ENCODE measurements at regions not wholly inside any gene's neighbourhood (a gene's known extent, or its start where the extent isn't known, plus 50 kb on each side); places are given as distances from the start of the nearest gene placed in this dataset.

DNA sequence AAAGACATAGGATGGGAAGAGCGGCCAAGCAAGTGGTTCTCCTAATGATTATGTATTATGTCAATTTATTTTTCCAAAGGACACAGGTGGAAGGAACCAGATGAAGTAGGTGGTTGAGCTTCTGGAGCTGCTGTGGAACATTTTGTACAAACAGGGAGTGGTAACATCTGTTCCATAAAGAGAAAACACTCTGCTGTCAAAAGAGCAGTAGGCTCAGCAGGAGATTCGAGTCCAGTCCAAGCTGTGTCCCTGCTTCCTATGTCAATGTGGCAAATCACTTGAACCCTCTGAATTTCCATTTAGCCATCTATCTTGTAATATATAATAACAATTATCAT, 448.0 kb upstream of the ANKRD30A start:
- in situ Hi-C loops (cut with HindIII; ENCODE audit: low sequenced_read_pairs) = no loop called here
- no peak overlapping the region for H3K4me3 ChIP-seq (ENCODE audit: low read depth, low read length)
- TF ChIP-seq, protein P1, sequence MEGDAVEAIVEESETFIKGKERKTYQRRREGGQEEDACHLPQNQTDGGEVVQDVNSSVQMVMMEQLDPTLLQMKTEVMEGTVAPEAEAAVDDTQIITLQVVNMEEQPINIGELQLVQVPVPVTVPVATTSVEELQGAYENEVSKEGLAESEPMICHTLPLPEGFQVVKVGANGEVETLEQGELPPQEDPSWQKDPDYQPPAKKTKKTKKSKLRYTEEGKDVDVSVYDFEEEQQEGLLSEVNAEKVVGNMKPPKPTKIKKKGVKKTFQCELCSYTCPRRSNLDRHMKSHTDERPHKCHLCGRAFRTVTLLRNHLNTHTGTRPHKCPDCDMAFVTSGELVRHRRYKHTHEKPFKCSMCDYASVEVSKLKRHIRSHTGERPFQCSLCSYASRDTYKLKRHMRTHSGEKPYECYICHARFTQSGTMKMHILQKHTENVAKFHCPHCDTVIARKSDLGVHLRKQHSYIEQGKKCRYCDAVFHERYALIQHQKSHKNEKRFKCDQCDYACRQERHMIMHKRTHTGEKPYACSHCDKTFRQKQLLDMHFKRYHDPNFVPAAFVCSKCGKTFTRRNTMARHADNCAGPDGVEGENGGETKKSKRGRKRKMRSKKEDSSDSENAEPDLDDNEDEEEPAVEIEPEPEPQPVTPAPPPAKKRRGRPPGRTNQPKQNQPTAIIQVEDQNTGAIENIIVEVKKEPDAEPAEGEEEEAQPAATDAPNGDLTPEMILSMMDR (IDR thresholded peaks at IDR 0.05; ENCODE audit: low read depth, low read length, missing control alignments) = no peak
- DNase-seq (ENCODE audit: low read depth) = no peak

DNA sequence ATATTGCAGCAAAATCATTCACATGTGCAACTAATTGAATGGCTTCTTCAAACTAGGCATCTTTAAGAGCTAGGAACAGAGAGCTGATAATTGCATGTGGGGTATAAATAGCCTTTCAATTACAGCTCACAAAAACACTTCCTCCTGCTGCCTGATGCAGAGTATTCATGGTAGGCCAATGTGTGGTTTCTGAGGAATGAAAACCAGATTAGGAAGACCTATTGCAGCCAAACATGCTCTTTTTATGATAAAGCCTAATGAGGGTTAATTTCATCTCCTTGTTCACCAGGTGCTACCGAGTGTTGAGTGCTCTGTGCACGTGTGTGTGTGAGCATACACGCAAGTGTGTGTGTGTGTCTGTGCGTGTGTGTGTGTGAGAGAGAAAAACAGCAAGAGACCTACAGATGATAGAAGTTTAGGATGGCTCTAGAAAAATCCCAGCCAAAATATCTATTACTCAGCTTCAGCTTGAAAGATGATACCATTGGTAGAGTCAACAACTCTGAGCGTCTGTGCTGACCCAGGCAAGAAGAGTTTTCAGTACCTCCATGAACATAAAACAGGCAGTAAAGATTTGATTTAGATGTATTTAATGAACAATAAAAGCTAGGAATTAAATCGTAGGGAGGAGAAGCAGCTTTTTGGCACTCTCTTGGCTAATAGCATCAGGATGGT, 448.5 kb upstream of the ANKRD30A start:
- H3K4me3 ChIP-seq (ENCODE audit: low read depth, low read length) = no peak overlapping the region
- in situ Hi-C loops (cut with HindIII; ENCODE audit: low sequenced_read_pairs) = no loop called here
- no peak for DNase-seq (ENCODE audit: low read depth)
- TF ChIP-seq, protein P1 (IDR thresholded peaks at IDR 0.05; ENCODE audit: low read depth, low read length, missing control alignments) = no peak

DNA sequence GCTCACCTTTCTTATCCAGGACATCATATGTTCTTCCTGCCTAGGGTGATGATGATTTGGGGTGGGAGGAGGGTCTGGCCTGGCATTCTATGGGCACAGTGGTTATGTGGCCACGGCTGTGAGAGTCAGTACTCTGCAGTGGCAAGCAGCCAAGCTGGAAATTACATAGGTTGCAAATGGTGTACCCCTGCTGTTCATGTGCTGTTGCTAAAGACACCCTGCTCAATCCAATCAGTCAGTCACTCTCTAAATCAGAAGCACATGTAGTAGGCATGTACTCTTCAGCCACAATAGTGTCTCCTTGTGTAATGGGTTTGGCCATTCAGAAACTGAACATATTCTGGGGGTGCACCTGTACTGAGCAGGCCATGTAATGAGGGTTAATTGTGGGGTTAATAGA, 449.1 kb upstream of the ANKRD30A start:
- H3K4me3 ChIP-seq (ENCODE audit: low read depth, low read length) = no peak overlapping the region
- no peak for DNase-seq (ENCODE audit: low read depth)
- in situ Hi-C loops (cut with HindIII; ENCODE audit: low sequenced_read_pairs) = no loop called here
- TF ChIP-seq, protein P1 (IDR thresholded peaks at IDR 0.05; ENCODE audit: low read depth, low read length, missing control alignments) = no peak

DNA sequence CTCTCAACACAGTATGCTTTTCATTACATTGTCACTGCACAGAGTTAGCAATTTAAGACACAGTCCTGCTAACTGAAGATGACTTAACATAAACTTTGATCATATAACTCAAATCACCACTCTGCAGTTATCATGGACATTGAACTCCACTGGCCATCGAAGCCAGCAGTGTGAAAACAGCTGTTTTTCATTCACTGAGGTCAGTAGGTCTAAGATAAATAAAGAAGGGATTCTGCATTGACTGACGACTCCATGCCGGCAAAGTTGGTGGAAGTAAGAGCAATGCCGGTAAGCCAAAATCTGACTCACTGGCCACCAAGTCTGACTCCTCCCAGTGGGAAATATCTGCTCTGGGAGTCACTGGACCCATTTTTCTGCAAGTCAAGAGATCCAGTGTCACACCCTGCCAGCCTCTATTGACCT, 449.9 kb upstream of the ANKRD30A start:
- DNase-seq (ENCODE audit: low read depth) = no peak
- TF ChIP-seq, protein P1 (IDR thresholded peaks at IDR 0.05; ENCODE audit: low read depth, low read length, missing control alignments) = no peak
- H3K4me3 ChIP-seq (ENCODE audit: low read depth, low read length) = no peak overlapping the region
- in situ Hi-C loops (cut with HindIII; ENCODE audit: low sequenced_read_pairs) = no loop called here

DNA sequence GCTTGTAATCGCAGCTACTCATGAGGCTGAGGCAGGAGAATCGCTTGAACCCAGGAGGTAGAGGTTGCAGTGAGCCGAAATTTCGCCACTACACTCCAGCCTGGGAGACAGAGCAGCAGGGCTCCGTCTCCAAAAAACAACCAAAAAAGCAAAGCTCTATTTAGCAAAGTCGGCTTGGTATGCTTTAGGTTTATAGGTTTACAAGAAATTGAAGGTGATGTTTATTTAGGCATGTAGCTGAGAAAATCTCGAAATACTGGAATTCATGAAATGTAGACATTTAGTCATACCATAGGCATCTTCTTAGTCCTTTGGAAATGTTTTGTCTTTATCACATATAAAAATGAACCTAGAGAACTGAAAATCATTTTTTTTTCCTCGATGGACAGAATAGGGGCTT, 453.8 kb upstream of the ANKRD30A start:
- in situ Hi-C loops (cut with HindIII; ENCODE audit: low sequenced_read_pairs) = no loop called here
- H3K4me3 ChIP-seq (ENCODE audit: low read depth, low read length) = no peak overlapping the region
- no peak for DNase-seq (ENCODE audit: low read depth)
- TF ChIP-seq, protein P1 (IDR thresholded peaks at IDR 0.05; ENCODE audit: low read depth, low read length, missing control alignments) = no peak

DNA sequence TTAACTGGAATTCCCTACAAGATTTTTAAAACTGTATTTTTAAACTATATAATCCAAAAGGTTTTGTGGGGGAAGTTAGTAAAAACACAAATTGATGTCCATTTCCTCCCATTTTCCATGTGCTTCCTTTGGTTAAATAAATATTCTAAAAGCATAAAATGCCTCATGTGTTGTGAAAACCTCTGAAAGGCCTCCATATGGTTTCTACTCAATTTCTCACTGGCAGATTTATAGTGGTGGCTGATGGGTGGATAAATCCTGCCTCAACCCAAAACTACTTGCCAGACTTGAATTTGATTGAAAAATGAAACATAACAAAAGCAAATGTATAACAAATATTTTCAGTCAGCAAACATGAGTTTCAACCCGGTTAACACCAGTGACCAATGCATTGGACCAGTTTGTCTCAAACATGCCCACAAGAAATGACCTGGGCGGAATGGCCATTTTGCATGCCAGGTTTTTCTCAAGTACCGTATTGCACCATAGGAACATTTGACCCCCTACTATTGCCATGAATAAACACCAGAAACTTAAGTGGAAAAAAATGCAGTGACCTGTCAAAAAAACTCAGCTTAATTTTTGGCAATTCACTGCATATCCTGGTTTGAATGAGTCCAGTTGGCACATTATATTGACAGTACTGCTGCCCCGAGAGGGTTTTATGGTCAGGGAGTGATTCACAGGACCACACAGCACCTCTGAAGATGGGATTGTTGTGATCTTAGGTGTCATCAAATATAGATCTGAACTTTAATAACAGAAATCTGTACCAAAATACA, 454.6 kb upstream of the ANKRD30A start:
- TF ChIP-seq, protein P1 (IDR thresholded peaks at IDR 0.05; ENCODE audit: low read depth, low read length, missing control alignments) = no peak
- in situ Hi-C loops (cut with HindIII; ENCODE audit: low sequenced_read_pairs) = no loop called here
- no peak for DNase-seq (ENCODE audit: low read depth)
- H3K4me3 ChIP-seq (ENCODE audit: low read depth, low read length) = no peak overlapping the region

Measured in astrocyte of the cerebellum (primary cell).